ENCODE measurements at regions not wholly inside any gene's neighbourhood (a gene's known extent, or its start where the extent isn't known, plus 50 kb on each side); places are given as distances from the start of the nearest gene placed in this dataset.

DNA sequence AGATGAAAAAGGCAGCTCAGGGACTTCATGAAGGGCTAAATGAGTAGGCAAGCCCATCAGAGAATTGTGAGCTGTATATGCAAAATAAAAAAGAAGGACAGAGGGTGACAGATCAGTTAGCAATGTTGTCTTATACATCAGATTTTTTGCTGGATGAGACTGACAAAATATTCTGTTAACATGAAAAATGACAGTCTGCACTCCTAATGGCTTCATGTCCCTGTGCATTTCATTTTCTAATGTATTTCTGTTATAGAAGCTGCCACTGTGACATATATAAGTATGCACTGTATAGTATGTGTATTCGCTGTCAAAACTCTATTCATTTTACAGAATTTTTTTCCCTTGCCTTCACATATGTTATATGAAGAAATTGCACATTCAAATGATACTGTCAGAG, 559.5 kb downstream of the DMRTA1 start:
- WGBS, 2 donors, result 76 to 91% methylated on average over 1 of the region's 1 CpG
- intact Hi-C loops (cut with DNase I), result loop anchor here in 1 of 10 donors (10.0 kb wide), 1 partner anchor 59 kb away; no protein-coding TSS in a partner anchor

DNA sequence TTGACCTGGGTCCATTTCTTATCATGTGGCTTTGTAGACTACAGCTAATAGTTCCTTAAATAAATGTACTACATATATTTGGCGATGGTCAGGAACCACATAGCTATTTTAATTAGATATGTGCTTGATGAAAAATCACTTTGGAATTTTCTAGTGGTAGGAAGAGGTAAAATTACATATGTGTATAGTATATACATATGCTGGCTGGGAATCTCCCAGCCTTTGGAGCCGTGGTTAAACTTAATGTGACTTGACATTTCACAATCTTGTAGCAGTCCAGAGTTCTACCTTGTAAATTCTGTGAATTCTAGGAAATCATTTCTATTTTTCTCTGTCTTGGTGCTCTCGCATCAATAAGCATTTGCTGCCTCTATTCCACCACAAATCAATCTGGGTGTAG, 565.0 kb downstream of the DMRTA1 start:
- peaks cover 0 to 24% (median 0%) of the 10 kb centered on the region in 11 donors for H3K9me3 ChIP-seq
- ATAC-seq (no peak), DNase-seq (no peak)
- WGBS, 2 donors, result 75 to 77% methylated on average over 3 of the region's 3 CpGs
- no peak overlapping the region for H3K4me3 ChIP-seq
- H3K36me3 ChIP-seq, result no peaks in the 10 kb centered on the region
- TF ChIP-seq, protein P1, sequence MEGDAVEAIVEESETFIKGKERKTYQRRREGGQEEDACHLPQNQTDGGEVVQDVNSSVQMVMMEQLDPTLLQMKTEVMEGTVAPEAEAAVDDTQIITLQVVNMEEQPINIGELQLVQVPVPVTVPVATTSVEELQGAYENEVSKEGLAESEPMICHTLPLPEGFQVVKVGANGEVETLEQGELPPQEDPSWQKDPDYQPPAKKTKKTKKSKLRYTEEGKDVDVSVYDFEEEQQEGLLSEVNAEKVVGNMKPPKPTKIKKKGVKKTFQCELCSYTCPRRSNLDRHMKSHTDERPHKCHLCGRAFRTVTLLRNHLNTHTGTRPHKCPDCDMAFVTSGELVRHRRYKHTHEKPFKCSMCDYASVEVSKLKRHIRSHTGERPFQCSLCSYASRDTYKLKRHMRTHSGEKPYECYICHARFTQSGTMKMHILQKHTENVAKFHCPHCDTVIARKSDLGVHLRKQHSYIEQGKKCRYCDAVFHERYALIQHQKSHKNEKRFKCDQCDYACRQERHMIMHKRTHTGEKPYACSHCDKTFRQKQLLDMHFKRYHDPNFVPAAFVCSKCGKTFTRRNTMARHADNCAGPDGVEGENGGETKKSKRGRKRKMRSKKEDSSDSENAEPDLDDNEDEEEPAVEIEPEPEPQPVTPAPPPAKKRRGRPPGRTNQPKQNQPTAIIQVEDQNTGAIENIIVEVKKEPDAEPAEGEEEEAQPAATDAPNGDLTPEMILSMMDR (IDR thresholded peaks at IDR 0.05), result no peak
- H3K27ac ChIP-seq, result no peak overlapping the region
- no peaks in the 10 kb centered on the region for H3K4me1 ChIP-seq
- intact Hi-C loops (cut with DNase I), result no loop called here
- H3K27me3 ChIP-seq, result no peaks in the 10 kb centered on the region

More for the DNA sequence above, 559.5 kb downstream of the DMRTA1 start:
- Histone ChIP-seq H3K27me3 (no peaks in the 10 kb centered on the region), H3K27ac (no peak overlapping the region), H3K4me1 (no peaks in the 10 kb centered on the region), H3K4me3 (no peak overlapping the region), H3K36me3 (no peaks in the 10 kb centered on the region), H3K9me3 (peaks cover 0 to 10% (median 0%) of the 10 kb centered on the region in 11 donors)
- DNase-seq, result no peak
- TF ChIP-seq, protein P1 (IDR thresholded peaks at IDR 0.05), result no peak
- ATAC-seq, result no peak

DNA sequence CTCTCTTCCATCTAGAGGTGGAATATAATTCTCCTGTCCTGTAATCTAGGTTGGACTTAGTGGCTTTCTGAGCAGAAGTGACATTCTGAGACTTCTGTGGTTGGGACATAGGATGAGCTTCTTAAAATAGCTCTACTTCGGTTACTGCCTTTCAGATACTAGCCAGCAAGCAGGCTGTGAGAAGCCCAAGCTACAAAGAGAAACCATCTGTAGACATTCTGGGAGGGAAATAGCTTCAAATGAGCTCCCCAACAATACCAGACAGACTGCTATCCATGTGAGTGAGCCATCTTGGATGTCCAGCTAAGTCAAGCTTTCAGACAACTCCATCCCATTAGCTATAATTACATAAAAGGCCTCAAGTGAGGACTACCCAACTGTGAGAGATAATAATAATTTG, 568.9 kb downstream of the DMRTA1 start:
- no peak for ATAC-seq
- intact Hi-C loops (cut with DNase I), result no loop called here
- TF ChIP-seq, protein P1 (IDR thresholded peaks at IDR 0.05), result no peak

GRCh38 chr9:23036416-23036815, 589.8 kb downstream of the DMRTA1 start:
- DNase-seq (no peak), ATAC-seq (no peak)
- intact Hi-C loops (cut with DNase I), result no loop called here
- Histone ChIP-seq H3K27ac (no peak overlapping the region), H3K9me3 (peaks cover 0 to 20% (median 2%) of the 10 kb centered on the region in 11 donors), H3K36me3 (no peaks in the 10 kb centered on the region), H3K4me3 (no peak overlapping the region), H3K4me1 (no peaks in the 10 kb centered on the region), H3K27me3 (no peaks in the 10 kb centered on the region)
- WGBS, 2 donors, result 88% methylated on average over 4 of the region's 4 CpGs
- TF ChIP-seq, protein P1 (IDR thresholded peaks at IDR 0.05), result no peak

More for the DNA sequence above, 568.9 kb downstream of the DMRTA1 start:
- Histone ChIP-seq H3K4me3 (no peak overlapping the region), H3K27me3 (no peaks in the 10 kb centered on the region), H3K9me3 (peaks cover 0 to 18% (median 0%) of the 10 kb centered on the region in 11 donors), H3K36me3 (no peaks in the 10 kb centered on the region), H3K4me1 (no peaks in the 10 kb centered on the region), H3K27ac (no peak overlapping the region)
- no peak for DNase-seq
- 48 to 60% methylated on average over 1 of the region's 1 CpG for WGBS, 2 donors

Data from heart right ventricle (tissue), 16 donors.